K562 (cell line): ENCODE measurements at regions not wholly inside any gene's neighbourhood (a gene's known extent, or its start where the extent isn't known, plus 50 kb on each side); places are given as distances from the start of the nearest gene placed in this dataset.
A peak's percentile ranks its signal among the peaks of the same experiment; 100 is the strongest.

Experiments used
- CC2D1A ChIP-seq: fragments of 450-650 bp; IDR thresholded peaks from 2 replicates; pipeline ENCODE4 v1.6.1; 2017; ENCODE audit warnings: mild to moderate bottlenecking
- DDX20 ChIP-seq: fragments of 450-650 bp; IDR thresholded peaks from 2 replicates; pipeline ENCODE4 v1.6.1; 2016; ENCODE audit warnings: missing genetic modification characterization, low read depth, mild to moderate bottlenecking, missing compliant biosample characterization, moderate library complexity
- E2F1 ChIP-seq: sonication (generic); formaldehyde crosslinking; IDR thresholded peaks from 2 replicates; pipeline ENCODE4 v1.8.1; 2023; ENCODE audit warnings: mild to moderate bottlenecking, missing genetic modification reagents, moderate library complexity
- HIVEP1 ChIP-seq: fragments of 250-450 bp; sonication (Bioruptor Pico); IDR thresholded peaks from 2 replicates; pipeline ENCODE4 v1.4.0; 2020; ENCODE audit warnings: mild to moderate bottlenecking
- HMBOX1 ChIP-seq: sonication (generic); IDR thresholded peaks from 2 replicates; pipeline ENCODE4 v1.6.1; 2016
- MCM7 ChIP-seq, 2 experiments: fragments of 450-650 bp; IDR thresholded peaks; 2 replicates each; pipeline ENCODE4 v1.6.1; 2016 to 2018
- NRF1 ChIP-seq, 2 experiments: fragments of 450-650 bp; IDR thresholded peaks in 1 of 2; conservative IDR thresholded peaks in 1 of 2; 2 replicates each; pipeline ENCODE4 v1.6.1; 2014; ENCODE audit warnings: mild to moderate bottlenecking in 2 of 2
- PCBP2 ChIP-seq: fragments of 200-400 bp; formaldehyde crosslinking; IDR thresholded peaks from 2 replicates; pipeline ENCODE4 v1.6.1; 2018; ENCODE audit warnings: low read length, low read depth, mild to moderate bottlenecking, moderate library complexity; ENCODE audit not compliant: poor library complexity, severe bottlenecking
- PML ChIP-seq: IDR thresholded peaks from 2 replicates; pipeline ENCODE4 v1.6.1; 2012; ENCODE audit warnings: low read length, inconsistent platforms
- PURB ChIP-seq: sonication (generic); formaldehyde crosslinking; IDR thresholded peaks from 2 replicates; pipeline ENCODE4 v1.9.0; 2021; ENCODE audit warnings: low read depth, mild to moderate bottlenecking, missing genetic modification reagents
- RAD51 ChIP-seq: fragments of 450-650 bp; IDR thresholded peaks from 2 replicates; pipeline ENCODE4 v1.7.1; 2016; ENCODE audit warnings: low read depth, mild to moderate bottlenecking, borderline replicate concordance
- SAP30 ChIP-seq: fragments of 200-600 bp; sonication (generic); IDR thresholded peaks from 2 replicates; pipeline ENCODE4 v1.6.1; 2012; ENCODE audit warnings: borderline replicate concordance, low read depth, mild to moderate bottlenecking, moderate library complexity, low read length, control low read depth, inconsistent platforms; ENCODE audit not compliant: insufficient read depth, poor library complexity, severe bottlenecking
- SMARCA5 ChIP-seq: fragments of 450-650 bp; IDR thresholded peaks from 2 replicates; pipeline ENCODE4 v1.6.1; 2016
- THRAP3 ChIP-seq: fragments of 450-650 bp; IDR thresholded peaks from 2 replicates; pipeline ENCODE4 v1.6.1; 2016; ENCODE audit warnings: mild to moderate bottlenecking, inconsistent platforms, borderline replicate concordance
- THRB ChIP-seq: fragments of 450-650 bp; formaldehyde crosslinking; conservative IDR thresholded peaks from 2 replicates; pipeline ENCODE4 v1.4.0; 2022; ENCODE audit warnings: mild to moderate bottlenecking, missing genetic modification characterization
- U2AF1 ChIP-seq: fragments of 200-400 bp; formaldehyde crosslinking; optimal IDR thresholded peaks from 2 replicates; pipeline ENCODE3; 2017; ENCODE audit warnings: mild to moderate bottlenecking, low read depth, low read length, moderate library complexity
- U2AF2 ChIP-seq: fragments of 200-400 bp; formaldehyde crosslinking; optimal IDR thresholded peaks from 2 replicates; pipeline ENCODE3; 2017; ENCODE audit warnings: low read depth, mild to moderate bottlenecking, low read length
- ZBTB43 ChIP-seq: sonication (generic); formaldehyde crosslinking; IDR thresholded peaks from 2 replicates; pipeline ENCODE4 v1.8.0; 2023; ENCODE audit warnings: mild to moderate bottlenecking, missing genetic modification reagents
- ZC3H8 ChIP-seq: fragments of 450-650 bp; IDR thresholded peaks from 2 replicates; pipeline ENCODE4 v1.6.1; 2017
- ZNF3 ChIP-seq: fragments of 250-450 bp; sonication (Bioruptor Pico); IDR thresholded peaks from 2 replicates; pipeline ENCODE4 v1.5.0; 2021; ENCODE audit warnings: mild to moderate bottlenecking, moderate library complexity
- ZNF436 ChIP-seq: fragments of 250-450, 450-650 bp; sonication (Bioruptor Pico); formaldehyde crosslinking; IDR thresholded peaks from 2 replicates; pipeline ENCODE4 v1.7.0; 2020; ENCODE audit warnings: mild to moderate bottlenecking
- ZNF444 ChIP-seq: fragments of 250-450 bp; sonication (Bioruptor Pico); IDR thresholded peaks from 2 replicates; pipeline ENCODE4 v1.4.0; 2020; ENCODE audit warnings: mild to moderate bottlenecking, moderate library complexity
- ZNF561 ChIP-seq: fragments of 450-650 bp; formaldehyde crosslinking; conservative IDR thresholded peaks from 2 replicates; pipeline ENCODE4 v1.4.0; 2020; ENCODE audit warnings: mild to moderate bottlenecking, moderate library complexity

GRCh38 chr16:85188822-85189672 lies 76.8 kb upstream of the CIBAR2 start (continued):
- TF ChIP-seq PCBP2 (no peak), HMBOX1 (no peak), ZNF3 (CRISPR knock-in tag) (no peak), DDX20 (no peak), SAP30 (no peak), MCM7 (IDR thresholded peaks at IDR 0.05) (no peak), CC2D1A (no peak), ZC3H8 (no peak), PURB (CRISPR knock-in tag) (no peak), U2AF2 (no peak), ZNF436 (CRISPR knock-in tag) (no peak), HIVEP1 (CRISPR knock-in tag) (no peak), NRF1 (conservative IDR thresholded peaks at IDR 0.05 in 1 of 2, IDR thresholded peaks at IDR 0.05 in 1 of 2) (peak in 1 of 2 experiments; percentile 35; a peak in 1 of 4 replicates), THRAP3 (no peak), ZNF444 (CRISPR knock-in tag) (no peak), THRB (CRISPR knock-in tag) (no peak), ZBTB43 (CRISPR knock-in tag) (no peak), SMARCA5 (no peak), U2AF1 (no peak), RAD51 (peak; percentile 59; the same call in 1 of the 2 replicates), E2F1 (CRISPR knock-in tag) (no peak), PML (no peak), ZNF561 (no peak)
